HUDEP-2 (cell line): ENCODE measurements at regions not wholly inside any gene's neighbourhood (a gene's known extent, or its start where the extent isn't known, plus 50 kb on each side); places are given as distances from the start of the nearest gene placed in this dataset.
"Not testable (repeated sequence)": the region's sequence is repeated elsewhere in the genome, so short reads cannot be mapped to it uniquely, and the experiment has no call there.

Experiments used
- DNase-seq, 76 experiments: peaks; one replicate each; lab custom pipeline; 2025; ENCODE audit not compliant: unreplicated experiment in 76 of 76; lab: John Stamatoyannopoulos, UW

GRCh38 chr18:1522249-1522615, 617.6 kb downstream of the ADCYAP1 start:
- no peak for DNase-seq

- DNase-seq, result no peak
These were observed 622.3 kb downstream of the ADCYAP1 start for GRCh38 chr18:1526991-1527390.

GRCh38 chr18:1527805-1528204, 623.1 kb downstream of the ADCYAP1 start:
- no peak for DNase-seq

- no peak for DNase-seq
These were observed 623.8 kb downstream of the ADCYAP1 start for GRCh38 chr18:1528447-1528846.

GRCh38 chr18:1528964-1529509, 624.4 kb downstream of the ADCYAP1 start:
- no peak for DNase-seq

GRCh38 chr18:1530650-1531049, 626.0 kb downstream of the ADCYAP1 start:
- no peak for DNase-seq

- no peak for DNase-seq
These were observed 634.6 kb downstream of the ADCYAP1 start for GRCh38 chr18:1539276-1539675.

GRCh38 chr18:1541478-1541877, 636.8 kb downstream of the ADCYAP1 start:
- DNase-seq, result no peak

- no peak for DNase-seq
These were observed 637.6 kb downstream of the ADCYAP1 start for GRCh38 chr18:1542230-1542774.

GRCh38 chr18:1544016-1544415, 639.3 kb downstream of the ADCYAP1 start:
- DNase-seq, result no peak

GRCh38 chr18:1557711-1558110, 653.0 kb downstream of the ADCYAP1 start:
- not testable (repeated sequence) for DNase-seq

GRCh38 chr18:1559563-1559962, 654.9 kb downstream of the ADCYAP1 start:
- DNase-seq, result peak in 2 of 76 experiments; percentile 0 to 21

- no peak for DNase-seq
These were observed 660.1 kb downstream of the ADCYAP1 start for GRCh38 chr18:1564793-1565192.

- no peak for DNase-seq
These were observed 666.5 kb downstream of the ADCYAP1 start for GRCh38 chr18:1571206-1571605.

GRCh38 chr18:1573732-1574131, 669.1 kb downstream of the ADCYAP1 start:
- DNase-seq, result no peak

GRCh38 chr18:1575084-1575483, 670.4 kb downstream of the ADCYAP1 start:
- DNase-seq, result no peak

GRCh38 chr18:1578505-1578904, 673.8 kb downstream of the ADCYAP1 start:
- no peak for DNase-seq

- no peak for DNase-seq
These were observed 676.9 kb downstream of the ADCYAP1 start for GRCh38 chr18:1581581-1581980.

GRCh38 chr18:1585881-1586488, 681.3 kb downstream of the ADCYAP1 start:
- peak in 4 of 76 experiments; percentile 2 to 18 (median 14) for DNase-seq

GRCh38 chr18:1593091-1593490, 688.4 kb downstream of the ADCYAP1 start:
- DNase-seq, result no peak

- DNase-seq, result no peak
These were observed 690.5 kb downstream of the ADCYAP1 start for GRCh38 chr18:1595195-1595594.

- DNase-seq, result no peak
These were observed 694.5 kb downstream of the ADCYAP1 start for GRCh38 chr18:1599196-1599595.

- DNase-seq, result no peak
These were observed 700.1 kb downstream of the ADCYAP1 start for GRCh38 chr18:1604751-1605150.
